CD4-positive, alpha-beta T cell treated with Interferon alpha-2 for 1 hour (primary cell): ENCODE measurements at regions not wholly inside any gene's neighbourhood (a gene's known extent, or its start where the extent isn't known, plus 50 kb on each side); places are given as distances from the start of the nearest gene placed in this dataset.

Source experiments
- DNase-seq, 2 donors: peaks; one replicate each; pipeline ENCODE4 v3.0.0-alpha.2; 2020 to 2022

- no peak for DNase-seq
Observed at GRCh38 chr5:173808079-173808808, 79.9 kb upstream of the CPEB4 start.

- DNase-seq = no peak
Observed at GRCh38 chr5:173809014-173809413, 79.1 kb upstream of the CPEB4 start.

GRCh38 chr5:173812811-173813550, 75.2 kb upstream of the CPEB4 start:
- DNase-seq = no peak

DNA sequence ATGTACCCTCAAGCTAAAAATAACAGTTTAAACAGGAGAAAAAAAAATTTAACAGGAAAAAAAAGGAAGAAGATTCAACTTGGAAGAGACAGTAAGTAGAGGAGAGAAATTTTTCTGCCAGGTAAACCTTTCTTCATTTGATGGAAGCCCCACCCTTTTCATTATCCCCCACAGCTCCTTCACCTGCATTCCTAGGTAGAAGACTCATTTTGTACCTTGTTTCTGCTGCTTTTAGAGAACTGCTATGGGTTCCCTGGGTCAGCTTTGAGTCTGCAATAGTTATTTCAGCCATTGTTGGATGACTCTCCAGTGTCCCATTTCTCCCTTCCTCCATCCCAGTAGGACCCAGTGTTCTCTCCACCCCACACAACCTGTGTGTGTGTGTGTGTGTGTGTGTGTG, 74.1 kb upstream of the CPEB4 start:
- no peak for DNase-seq

- no peak for DNase-seq
Observed at GRCh38 chr5:173815571-173815970, 72.6 kb upstream of the CPEB4 start.

- no peak for DNase-seq
Observed at GRCh38 chr5:173816728-173817127, 71.4 kb upstream of the CPEB4 start.

GRCh38 chr5:173817561-173817960, 70.6 kb upstream of the CPEB4 start:
- DNase-seq = no peak

DNA sequence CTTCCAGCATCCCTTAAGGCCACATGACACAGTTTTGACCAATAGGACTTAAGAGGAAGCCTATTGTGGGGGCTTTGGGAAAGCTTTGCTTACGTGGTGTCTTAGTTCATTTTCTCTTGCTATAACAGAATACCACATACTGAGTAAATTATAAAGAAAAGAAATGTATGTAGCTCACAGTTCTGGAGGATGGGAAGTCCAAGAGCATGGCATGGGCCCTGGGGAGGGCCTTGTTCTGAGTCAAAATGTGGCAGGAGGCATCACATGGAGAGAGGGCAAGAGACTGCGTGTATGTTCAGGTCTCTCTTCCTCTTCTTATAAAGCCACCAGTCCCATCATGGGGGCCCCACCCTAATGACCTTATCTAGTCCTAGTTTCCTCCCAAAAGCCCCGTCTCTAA, 68.6 kb upstream of the CPEB4 start:
- DNase-seq = no peak

GRCh38 chr5:173823274-173823644, 64.9 kb upstream of the CPEB4 start:
- DNase-seq = no peak

- DNase-seq = no peak
Observed at GRCh38 chr5:173823721-173824567, 64.2 kb upstream of the CPEB4 start.

DNA sequence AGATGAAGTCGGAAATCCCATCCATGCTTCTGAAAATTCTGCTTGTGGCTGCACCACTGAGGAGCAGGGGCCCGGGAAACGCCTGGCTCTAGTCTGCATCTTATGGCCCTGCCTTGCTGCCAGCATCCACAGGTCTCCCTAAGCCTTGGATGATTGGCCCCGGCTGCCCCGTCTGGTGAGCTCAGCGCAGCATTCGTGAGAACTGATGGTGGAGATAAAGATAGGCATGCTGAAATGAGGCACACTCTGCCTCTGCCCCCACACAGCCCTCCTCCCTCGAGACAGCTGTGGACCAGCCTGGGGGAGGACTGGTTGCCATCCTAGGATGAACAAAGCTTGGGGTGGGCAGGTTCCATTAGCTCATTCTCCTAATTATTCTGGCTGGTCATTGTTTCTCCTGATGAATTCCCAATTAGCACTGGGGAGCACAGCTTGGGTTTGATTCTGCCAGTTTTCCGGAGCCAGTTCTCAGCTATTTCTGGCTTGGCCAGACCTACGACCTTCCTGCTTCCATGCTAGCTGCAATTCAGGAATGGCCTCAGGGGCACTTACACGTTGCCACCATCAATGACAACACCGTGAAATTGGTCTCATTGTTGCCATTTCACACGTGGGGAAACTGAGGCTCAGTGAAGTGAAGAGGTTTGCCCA, 62.8 kb upstream of the CPEB4 start:
- no peak for DNase-seq

DNA sequence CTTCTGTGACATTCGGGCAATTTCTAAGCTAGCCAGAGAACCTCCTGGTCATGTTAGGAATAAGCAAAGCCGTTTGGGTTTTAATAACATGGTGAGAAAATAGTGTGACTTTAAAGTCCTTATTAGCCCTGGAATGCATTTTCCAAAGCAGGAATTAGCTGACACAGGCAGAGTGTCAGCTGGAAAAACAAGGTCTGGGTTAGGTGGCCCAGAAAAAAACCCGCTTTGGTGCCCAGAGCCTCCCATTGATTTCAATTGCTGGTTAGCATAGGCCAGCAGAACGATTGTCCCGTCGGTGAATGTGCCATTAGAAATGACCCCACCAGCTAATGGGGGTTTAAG, 62.1 kb upstream of the CPEB4 start:
- DNase-seq = no peak

GRCh38 chr5:173826428-173827350, 61.5 kb upstream of the CPEB4 start:
- no peak for DNase-seq

DNA sequence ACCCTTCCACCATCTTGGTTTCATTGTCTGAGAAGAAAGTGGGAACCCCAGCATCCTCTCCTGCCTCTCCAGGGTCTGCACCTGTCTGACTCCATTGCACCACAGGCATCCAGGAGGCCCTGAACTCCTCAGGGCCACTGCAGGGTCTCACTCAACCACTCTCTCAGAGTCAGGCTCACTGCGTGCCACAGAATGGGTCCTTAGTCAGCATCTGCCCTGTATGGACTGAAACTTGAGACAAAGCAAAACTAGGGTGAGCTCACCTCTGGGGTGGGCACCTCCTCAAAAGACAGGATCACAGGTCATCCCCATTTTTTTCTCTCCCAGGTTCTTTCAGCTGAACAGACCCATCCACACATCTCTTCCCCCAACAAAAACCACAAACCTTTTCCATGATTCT, 59.2 kb upstream of the CPEB4 start:
- DNase-seq = no peak

- no peak for DNase-seq
Observed at GRCh38 chr5:173829826-173830225, 58.3 kb upstream of the CPEB4 start.

DNA sequence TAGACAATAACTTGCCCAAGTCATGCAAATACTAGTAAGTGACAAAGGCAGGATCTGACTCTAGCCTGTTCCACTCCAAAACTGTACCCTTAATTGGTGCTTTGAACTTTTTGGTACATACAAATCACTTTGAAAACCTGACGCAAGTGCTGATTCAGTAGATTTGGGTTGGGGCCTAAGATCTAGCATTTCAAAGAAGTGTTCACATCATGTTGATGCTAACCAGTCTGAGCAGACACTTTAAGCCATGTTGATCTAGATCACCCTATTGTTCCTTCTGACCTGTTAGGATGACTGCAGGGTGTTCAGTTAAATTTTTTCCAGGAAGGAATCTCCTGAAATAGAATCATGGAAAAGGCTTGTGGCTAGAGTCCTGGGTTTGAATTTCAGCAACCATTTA, 57.7 kb upstream of the CPEB4 start:
- DNase-seq = no peak

DNA sequence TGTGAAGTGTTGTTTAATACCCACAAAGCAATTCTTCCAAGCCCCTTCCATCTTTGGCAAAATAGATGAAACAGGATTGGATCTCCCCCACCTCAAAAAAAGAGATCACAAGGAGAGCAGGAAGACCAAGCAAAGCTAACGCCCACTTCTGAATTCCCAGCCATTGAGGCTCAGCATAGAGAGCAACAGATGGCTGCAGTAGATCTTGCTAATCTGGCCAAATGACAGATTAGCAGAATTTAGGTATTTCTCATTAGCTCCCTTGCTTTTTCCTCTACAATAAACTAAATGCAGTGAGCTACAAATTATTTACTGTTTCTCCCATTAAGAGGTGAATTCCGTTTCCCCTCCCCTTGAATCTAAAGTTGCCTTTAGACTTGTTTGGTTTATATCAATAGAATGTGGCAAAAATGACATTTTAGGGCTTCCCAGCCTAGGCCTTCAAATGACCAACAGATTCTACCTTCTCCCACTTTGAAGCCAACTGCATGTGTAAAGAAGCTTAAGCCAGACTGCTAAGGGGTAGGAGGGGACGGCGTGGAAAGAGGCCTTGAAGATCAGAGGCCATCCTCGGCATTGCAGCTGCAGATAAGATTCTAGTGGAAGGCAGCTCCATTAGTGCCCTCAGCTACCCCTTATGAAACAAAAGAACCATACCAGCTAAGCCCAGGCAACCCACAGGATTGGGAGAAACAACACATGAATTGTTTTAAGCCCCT, 56.8 kb upstream of the CPEB4 start:
- DNase-seq = no peak

- no peak for DNase-seq
Observed at GRCh38 chr5:173832386-173832785, 55.8 kb upstream of the CPEB4 start.

GRCh38 chr5:173833196-173833985, 54.8 kb upstream of the CPEB4 start:
- DNase-seq = no peak

DNA sequence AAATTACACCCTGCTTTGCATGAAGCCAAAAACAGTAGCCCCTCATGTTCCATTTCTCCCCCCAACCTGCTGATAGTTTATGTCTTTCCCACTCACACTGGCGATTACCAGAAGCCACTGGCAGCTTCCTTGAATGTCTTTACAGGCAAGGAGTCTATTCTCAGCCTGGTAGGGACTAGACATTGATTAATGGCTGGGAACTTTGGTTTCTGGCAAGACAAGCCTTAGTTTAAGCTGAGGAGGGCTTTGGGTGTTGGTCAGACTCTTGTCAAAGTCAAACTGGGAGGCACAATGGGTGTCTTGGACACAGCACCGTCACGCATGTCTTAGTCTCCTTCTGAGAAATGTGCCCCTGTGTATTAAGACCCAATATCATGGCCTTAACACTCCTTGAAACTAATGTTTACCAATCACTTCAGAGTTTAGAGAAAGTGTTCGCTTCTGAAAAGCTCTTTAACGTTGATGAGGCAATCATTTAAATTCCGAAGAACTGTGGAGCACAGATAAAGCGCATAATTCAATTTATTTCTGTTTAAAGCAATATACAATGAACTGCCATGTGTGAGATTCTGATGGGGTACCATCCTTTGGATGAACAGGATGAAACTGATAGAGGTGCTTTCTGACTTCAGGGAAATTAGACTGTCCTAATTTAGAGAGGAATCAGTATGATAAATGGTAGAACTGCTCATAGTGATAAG, 53.9 kb upstream of the CPEB4 start:
- DNase-seq = no peak
